GM12874 (cell line): ENCODE measurements at regions not wholly inside any gene's neighbourhood (a gene's known extent, or its start where the extent isn't known, plus 50 kb on each side); places are given as distances from the start of the nearest gene placed in this dataset.
A peak's percentile ranks its signal among the peaks of the same experiment; 100 is the strongest.

Source experiments
- CTCF ChIP-seq: IDR thresholded peaks from 2 replicates; pipeline ENCODE4 v1.5.1; 2011; ENCODE audit warnings: low read depth, mild to moderate bottlenecking, control low read depth, low read length, moderate library complexity; ENCODE audit not compliant: insufficient read depth

GRCh38 chr22:22060200-22061084, 77.9 kb upstream of the TOP3B start:
- peak; percentile 97 for TF ChIP-seq CTCF

- no peak for TF ChIP-seq CTCF
These were observed 76.9 kb upstream of the TOP3B start for GRCh38 chr22:22059291-22060002.

GRCh38 chr22:22058633-22059290, 76.2 kb upstream of the TOP3B start:
- no peak for TF ChIP-seq CTCF

- no peak for TF ChIP-seq CTCF
These were observed 75.2 kb upstream of the TOP3B start for GRCh38 chr22:22057617-22058378.

GRCh38 chr22:22050141-22050775, 67.7 kb upstream of the TOP3B start:
- no peak for TF ChIP-seq CTCF

GRCh38 chr22:22049684-22050083, 67.1 kb upstream of the TOP3B start:
- TF ChIP-seq CTCF = no peak
